GM19035 (cell line): ENCODE measurements at regions not wholly inside any gene's neighbourhood (a gene's known extent, or its start where the extent isn't known, plus 50 kb on each side); places are given as distances from the start of the nearest gene placed in this dataset.

ENCODE experiments used
- ATAC-seq: cut with Tn5 transposase; IDR thresholded peaks from one replicate; pipeline ENCODE4 v1.9.1; 2021; ENCODE audit not compliant: unreplicated experiment

DNA sequence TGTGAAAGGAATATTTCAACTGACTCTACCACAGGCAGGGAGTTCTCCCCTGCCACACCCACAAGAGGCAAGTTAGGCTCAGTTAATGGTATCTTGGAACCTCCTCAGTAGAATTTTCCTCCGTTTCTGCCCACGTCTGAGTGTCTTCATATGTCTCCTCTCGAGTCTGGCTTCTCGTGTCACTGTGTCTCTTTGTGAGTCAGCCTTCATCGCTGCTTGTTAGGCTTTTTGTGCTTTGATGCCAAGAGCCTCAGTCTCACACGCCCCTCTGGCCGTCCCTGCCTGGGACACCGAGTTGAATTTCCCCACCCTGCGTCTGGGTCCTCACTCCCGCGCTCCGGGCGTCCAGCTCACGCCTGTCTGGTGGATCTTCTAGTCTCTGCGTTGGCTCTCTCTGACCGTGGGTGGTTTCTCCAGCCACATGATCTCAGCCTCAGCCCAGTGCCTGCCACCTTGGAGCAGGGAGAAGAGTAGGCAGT is 125.7 kb upstream of the GADD45A start:
- no peak for ATAC-seq

DNA sequence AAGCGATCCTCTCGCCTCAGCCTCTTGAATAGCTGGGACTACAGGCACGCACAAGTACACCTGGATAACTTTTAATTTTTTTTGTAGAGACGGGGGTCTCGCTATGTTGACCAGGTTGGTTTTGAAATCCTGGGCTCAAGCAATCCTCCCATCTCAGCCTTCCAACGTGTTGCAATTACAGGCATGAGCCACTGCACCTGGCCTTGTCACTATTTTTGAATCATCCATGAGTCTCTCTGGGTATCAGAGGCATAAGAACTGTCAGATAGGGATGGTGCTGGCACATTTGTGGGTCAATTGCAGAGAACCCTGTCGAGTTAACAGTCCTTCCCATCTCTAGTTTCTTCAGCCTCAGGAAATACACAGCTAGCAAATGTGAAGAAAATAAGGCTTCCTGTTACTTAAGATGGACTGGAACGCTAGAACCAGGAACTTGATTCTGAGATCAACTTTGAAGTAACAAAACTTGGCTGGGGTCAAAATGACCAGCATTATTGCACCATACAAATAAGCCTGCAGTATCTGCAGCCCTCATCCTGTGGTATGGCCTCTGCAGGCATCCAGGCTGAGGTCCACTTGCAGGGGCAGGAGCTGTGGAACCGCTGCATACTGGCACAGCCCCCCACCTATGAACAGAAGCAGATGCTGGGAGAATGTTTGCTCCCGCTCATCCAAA is 124.3 kb upstream of the GADD45A start:
- no peak for ATAC-seq

DNA sequence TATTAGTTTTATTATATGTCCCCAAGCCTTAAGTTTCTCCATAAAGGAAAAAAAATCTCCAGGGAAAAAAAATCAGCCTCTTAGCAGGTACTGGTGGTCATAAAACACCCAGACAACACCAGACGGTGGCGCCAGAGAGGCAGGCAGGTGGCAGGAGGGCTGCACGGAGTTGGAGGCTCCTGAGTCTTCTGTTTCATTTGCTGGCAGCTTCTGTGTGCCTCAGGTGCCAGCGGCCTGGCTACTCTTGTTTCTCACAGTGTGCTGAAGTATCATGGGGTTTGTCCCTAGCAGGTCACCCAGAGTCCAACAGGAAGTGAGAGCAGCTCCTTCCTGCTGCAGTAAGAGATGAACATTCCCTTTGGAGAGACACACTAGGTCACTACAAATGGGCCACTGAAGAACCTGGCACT is 123.3 kb upstream of the GADD45A start:
- peak; percentile 89 for ATAC-seq

DNA sequence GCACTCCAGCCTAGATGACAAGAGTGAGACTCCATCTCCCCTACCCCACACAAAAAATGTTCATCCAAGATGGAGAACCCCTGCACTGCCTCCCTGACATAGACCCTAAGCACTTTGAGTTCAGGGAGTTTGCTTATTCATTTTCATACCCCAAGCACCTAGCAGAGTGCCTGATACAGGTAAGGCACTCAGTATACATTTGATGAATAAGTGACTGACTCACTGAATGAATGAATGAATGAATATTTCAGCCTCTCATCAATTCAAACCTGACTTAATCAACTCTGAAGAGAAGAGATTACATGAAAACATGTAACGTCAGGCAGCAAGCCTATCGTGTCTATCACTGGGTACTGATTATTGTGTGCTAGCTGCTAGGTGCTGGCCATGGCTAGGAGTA is 121.3 kb upstream of the GADD45A start:
- ATAC-seq, result no peak

DNA sequence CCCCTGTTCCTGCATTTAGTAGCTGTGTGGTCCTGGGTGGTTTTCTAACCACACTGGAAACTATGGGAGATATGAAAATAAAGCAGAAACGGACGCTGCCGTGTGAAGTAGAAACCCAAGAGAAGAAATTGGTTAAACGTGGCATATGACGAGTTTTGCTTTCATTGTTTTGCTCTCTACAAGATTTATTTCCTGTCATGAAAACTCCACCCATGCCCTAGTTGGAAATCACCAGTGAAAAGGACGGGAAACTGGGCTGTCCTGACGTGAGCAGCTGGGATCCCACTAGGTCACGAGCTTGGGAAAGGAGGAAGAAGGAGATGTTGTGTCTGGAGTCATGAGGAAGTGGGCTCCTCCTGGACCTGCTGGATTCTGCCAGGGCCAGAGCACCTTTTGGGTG is 120.8 kb upstream of the GADD45A start:
- ATAC-seq, result no peak

DNA sequence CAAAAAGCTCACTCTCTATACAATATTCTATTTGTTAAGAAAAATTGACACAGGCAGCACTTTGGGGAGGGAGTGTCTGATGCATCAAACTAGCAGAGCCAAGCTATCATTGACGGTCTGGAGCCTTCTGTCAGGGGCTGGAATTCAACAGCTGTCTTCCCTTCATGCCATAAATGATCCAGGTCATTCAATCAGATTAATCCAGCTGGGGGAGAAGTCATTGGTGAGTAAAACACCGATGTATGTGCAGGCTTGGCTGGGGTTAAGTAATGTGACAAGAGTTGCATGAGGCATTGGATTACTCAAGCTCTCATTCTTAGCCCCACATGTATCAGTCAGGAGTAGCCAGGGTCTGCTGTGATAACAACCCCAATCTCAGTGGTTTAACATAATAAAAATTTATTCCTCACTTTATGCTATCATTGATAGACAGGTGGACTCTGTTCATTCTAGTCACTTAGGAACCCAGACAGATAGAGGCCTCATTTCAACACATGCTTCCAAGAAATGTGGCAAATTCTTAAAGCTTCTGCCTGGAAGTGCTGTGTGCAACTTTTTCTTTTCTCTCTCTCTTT is 118.1 kb upstream of the GADD45A start:
- ATAC-seq, result no peak

DNA sequence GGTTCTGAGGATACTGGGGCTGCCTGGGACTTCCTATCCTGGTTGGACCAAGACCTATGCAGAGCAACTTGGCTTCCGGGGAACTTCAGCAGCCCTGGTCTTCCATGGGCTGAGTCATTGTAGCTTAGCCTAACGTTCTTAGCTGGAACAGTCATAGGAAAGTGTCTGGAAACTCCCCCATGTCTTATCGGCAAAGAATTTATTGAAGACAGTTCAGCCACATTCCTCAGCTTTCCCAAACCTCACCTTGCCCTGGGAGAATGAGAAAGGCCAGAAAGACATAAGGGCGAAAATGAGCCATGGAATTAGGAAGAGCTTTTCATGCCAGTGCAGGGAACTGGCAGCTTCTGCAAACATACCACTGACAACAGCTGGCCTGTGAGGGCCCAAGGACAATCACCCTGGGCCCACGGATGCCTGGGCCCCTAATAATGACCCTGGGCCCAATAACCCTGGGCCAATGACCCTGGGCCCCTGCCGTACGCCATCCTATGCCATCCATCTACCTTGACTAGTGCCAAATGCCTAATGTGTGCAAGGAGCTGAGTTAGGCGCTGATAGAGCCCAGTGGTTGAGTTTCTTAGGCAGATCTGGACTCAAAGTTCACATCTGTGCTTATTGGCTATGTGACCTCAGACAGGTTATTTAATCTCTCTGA is 114.4 kb upstream of the GADD45A start:
- ATAC-seq, result no peak

DNA sequence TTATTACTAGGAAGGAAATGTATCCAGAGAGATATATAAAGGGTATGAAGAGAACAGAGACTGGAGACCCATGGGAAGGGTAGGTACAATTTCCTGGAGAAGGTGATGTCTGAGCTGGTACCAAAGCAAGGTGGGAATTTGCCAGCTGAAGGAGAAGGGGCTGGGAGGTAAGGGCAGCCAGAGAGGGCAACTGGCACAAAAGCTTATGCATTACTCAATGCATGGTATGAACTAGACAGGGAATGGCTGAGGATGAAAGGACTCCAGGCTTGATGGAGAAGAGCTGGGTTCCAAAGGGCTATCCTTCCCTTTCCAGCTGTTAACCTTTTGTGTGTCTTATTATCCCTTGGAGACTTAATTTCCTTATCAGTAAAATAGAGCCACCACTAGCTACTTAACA is 113.6 kb upstream of the GADD45A start:
- ATAC-seq, result no peak

DNA sequence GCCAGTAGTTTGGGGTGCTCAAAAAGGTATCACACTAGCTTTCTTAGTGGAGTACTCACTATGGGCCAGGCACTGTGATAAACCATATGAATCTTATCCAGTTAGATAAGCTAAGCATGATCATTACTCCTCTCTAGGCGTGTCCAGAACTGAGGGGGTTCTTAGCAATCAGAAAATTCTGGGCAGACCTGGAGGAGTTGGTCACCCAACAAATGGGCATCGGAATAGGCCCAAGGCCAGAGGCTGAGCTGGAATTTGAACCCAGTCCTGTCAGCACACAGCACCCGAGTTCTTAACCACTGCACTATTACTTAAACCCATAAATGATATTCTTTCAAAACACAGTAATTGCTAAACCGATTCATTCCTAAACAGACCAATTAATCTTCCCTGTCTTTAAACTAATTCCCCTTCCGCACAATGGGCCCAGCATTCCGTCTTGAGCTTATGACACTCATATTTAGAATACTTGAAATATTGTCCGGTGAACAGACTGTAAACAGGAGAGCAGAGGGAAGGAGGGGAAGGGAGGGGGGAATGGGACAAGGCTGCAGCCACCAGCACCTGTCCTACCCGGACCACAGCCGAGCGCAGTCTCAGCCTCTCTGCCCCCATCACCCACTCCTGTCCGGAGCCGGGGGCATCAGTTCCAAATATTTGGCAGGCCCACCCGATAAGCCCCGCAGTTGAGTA is 113.0 kb upstream of the GADD45A start:
- no peak for ATAC-seq

DNA sequence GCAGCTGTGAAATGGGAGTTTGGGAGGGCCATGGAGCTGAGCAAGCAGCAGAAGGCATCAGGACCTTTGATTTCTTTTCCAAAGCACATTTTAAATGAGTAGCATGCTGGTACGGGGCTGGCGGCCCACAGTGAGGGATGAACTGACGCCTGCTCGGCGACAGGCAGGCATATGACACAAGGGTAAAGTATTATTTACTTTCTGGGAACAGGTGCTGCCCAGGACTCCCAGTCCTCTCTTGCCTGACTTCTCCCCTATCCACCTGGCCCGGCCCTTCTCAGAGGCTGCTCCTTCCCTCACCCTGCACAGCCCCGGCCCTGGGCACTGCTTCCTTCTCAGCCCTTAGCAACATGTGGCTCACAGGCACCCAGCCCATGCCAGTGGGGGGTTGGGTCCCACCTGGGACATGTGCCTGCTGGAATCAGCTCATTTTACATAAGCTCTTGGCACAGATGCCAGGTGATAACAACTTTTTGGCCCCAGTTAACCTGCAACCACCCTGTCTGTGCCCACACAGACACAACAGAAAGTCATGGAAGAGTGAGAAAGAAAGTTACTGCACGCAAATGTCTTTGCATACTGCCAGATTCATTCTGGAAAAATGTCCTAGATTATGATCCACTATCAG is 112.3 kb upstream of the GADD45A start:
- no peak for ATAC-seq

DNA sequence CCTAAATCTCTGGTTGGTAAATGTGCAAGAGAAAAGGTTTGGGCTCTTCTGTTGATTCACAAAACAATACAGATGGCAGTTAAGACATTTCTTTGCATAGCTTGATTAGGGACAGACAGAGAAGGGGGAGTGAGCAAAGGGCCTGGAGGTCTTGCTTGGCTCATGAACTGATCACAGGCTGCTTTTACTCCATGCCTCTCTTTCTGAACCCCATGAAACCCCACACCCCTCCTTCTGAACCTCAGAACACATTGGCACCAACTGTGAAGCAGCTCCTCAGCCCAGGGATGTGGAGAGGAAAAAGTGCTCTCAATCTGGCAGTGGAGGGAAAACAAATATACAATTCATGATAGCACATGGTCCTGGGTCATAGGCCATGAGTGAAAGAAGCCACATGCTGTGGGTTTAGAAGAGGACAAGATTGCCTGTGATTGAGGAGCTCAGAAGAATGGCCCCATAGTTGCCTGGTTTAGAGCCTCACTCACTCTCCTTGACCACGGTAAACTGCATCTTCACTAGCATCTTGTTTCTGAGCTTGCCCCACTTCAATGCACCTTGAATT is 111.6 kb upstream of the GADD45A start:
- ATAC-seq, result no peak

DNA sequence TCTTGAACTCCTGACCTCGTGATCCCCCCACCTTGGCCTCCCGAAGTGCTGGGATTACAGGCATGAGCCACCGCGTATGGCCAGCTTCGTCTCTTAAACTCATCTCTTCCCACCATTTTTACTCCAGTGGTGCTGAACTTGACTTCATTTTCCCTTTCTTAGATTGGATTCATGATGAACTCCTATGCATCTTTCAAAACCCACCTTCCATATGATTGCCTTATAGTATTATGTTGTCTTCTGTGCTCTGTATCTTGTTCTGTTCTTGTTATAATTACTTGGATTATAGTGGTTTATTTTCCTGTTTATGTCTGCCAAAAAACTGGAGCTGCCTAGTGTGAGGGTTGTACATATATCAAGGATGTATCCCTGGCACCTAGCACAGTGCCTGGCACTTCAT is 110.8 kb upstream of the GADD45A start:
- no peak for ATAC-seq

DNA sequence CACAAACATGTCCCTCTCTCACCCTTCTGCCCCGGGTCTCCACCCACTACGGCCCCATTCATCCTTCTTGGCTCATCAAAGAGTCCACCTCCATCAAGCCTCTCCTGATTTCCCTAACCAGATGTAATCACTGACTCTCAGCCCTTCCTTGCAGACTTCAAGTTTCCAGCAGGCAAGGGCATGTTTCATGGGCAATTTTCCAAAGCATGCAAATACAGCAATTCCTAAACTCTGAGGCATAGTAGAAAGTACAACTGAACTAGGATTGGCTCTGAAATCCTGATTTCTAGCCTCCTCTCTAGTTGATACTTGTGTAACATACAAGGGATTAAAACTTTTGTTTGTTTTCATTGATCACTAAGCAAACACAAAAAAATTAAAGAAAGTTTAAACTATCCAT is 109.1 kb upstream of the GADD45A start:
- ATAC-seq, result no peak

DNA sequence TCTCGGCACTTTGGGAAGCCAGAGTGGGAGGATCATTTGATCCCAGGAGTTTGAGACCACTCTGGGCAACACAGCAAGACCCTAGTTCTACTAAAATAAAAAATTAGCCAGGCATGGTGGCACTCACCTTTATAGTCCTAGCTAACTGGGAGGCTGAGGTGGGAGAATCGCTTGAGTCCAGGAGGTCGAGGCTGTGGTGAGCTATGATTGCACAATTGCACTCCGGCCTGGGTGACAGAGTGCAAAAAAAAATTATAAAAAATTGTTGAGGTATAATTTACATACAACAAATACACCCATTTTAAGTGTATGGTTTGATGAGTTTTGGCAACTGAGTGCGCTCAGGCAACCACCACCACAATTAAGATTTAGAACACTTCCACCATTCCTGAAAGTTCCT is 108.5 kb upstream of the GADD45A start:
- no peak for ATAC-seq

DNA sequence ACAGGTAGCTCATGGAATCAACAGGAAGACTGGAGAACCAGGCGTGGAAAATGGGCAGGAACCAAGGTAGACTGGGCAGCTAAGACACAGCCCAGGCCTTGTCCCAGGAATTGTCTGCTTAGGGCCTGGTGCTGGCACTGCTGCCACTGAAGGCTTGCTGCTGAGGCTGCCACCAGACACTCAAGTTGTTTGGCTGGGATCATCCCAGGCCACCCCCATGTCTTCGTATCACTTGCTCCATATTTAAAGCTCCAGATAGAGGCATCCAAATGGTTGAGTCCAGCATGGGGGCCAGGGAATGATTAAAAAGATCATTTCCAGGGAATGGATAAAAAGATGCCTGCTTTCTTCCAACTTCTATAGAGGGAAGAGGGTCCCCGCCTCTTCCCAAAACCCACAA is 107.4 kb upstream of the GADD45A start:
- no peak for ATAC-seq

DNA sequence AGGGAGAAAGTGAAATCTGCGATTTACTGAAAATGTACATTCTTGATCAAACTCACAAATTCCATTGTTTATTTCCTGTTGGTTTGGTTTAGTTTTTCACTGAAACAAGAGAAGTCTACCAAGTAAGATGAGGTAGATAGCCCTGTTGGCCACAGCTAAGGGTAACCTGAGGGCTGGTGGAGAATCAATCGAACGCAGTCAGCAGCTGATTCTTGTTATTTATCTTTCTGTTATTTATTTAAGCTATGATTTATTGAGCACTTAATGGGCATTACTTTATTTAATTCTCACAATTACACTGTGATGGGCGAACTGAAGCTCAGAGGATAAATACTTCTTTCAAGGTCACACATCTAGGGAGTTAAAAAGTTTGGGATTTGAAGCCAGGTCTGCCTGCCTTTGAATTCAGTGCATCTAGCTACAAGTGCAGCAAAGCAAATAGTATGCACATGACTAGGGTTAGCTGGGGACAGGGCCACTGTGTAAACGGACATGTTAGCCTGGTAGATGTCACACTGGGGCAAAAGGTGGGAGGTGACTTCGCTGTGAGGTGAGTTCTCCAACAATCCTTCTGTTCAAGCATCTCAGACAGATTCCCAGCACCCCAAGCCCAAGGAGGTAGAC is 106.5 kb upstream of the GADD45A start:
- no peak for ATAC-seq

DNA sequence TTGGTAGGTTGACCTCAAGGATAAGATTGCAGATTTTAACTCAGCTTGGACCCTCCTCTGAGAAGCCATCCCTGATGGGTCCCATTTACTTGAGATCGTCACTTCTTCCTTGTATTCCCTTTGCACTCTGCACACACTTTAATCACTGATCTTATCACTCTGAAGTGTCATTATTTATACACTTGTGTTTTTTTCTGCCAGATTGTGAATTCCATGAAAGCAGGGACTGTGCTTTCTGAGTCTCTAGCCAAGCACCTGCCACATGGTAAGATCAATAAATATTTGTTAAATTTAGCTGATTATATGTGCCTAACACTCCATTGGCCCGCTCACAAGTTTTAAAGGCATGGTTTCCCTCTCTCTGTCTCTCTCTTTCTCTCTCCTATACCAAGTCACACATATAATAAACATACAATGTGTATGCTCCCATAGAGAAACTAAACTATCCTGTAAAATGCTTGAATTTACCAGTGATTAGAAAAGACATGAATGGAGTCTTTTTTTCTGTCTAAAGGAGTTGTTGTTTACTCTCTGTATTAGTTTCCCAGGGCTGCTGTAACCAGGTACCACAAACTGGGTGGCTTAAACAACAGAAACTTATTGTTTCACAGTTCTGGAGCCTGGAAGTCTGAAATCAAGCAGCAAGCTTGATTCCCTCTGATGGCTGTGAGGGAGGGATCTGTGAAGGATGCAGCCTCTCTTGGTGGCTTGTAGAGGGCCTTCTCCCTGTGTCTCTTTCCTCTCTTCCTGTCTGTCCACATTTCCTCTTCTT is 105.2 kb upstream of the GADD45A start:
- no peak for ATAC-seq

DNA sequence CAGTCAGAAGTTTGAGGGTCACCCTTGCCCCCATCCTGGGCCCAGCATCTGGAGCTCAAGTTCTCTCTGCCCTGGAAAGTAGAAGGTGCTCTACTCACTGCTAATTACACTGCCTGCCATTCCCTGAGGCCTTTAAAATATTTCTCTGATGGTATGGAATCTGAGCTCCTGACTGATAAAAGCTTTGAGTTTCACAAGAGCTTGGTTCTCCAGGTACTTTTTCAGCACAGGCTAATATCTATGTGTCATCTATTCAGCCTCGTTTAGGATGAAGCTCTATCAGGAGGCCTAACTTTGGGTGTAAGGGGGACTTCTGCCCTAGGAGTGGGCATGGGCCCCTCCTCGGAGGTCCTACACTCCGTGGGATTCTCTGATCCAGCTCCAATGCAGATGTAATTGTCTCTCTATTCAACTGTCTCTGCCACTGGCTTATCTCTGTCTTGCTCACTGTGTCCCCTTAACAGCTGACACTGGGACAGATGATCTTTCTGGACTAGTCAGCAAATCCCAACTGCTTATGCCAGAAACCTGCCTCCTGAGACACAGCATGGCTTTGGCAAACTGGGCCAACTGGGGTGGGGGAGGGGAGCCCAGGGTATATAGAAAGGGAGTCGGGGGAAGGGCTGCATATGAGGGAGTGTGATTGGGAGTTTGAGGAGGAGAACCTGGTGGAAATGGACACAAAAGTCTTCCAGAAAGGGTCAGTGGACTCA is 104.2 kb upstream of the GADD45A start:
- no peak for ATAC-seq
